CMK (cell line): ENCODE measurements at regions not wholly inside any gene's neighbourhood (a gene's known extent, or its start where the extent isn't known, plus 50 kb on each side); places are given as distances from the start of the nearest gene placed in this dataset.

ENCODE experiments used
- DNase-seq: peaks from one replicate; pipeline ENCODE4 v3.0.0-alpha.2; 2010; ENCODE audit warnings: low read depth

DNA sequence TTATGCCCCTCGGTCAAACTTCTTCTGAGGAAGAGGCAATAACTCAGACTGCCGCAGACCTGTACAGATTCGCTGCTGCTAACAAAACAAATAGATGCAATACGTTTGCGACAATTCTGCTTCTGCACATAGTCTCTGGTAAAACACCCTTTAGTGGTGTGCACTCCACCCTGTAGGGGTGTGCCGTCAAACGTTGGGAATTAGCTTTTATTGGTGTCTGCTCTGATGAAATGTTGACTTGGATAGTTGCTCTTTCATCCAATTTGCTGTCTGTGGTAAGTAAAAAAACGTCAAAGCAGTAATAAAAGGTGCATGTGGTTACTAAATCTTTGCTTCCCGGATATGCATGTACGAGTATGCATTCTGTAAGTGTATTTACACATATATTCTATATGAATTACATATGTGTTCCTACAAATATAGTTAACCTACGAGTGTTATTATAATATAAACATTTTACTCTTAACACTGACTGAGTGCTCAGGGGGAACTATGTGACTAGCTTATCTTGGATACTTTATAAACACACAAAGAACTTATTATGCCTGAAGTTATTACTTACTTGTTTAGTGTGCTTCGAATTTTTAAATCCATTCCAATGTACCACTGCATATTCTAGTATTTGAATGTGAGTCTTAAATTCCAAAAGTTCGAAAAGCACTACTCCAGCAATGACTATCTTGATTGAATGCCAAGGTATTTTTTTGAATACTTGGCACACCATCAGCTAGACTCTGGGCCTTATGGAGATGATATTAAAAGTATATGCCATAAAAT, 610.2 kb downstream of the ZEB2 start:
- no peak for DNase-seq

DNA sequence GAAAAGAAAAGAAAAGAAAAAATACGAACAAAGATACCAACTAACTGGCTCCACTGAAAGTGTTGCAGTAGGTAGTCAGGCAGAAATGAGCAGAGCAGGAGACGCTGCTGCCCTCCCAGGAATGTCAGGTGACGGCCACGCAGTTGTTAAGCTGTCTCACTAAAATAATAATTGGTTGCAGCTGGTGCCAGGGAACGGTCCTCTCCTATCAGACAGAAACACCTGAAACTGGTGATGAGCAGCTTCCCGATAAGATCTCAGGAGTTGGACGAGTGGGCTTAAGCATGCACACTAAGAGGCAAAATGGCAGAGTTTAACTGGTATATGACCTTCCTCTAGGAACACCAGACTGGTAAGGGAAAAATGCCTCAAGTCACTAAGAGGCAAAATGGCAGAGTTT, 611.1 kb downstream of the ZEB2 start:
- no peak for DNase-seq

DNA sequence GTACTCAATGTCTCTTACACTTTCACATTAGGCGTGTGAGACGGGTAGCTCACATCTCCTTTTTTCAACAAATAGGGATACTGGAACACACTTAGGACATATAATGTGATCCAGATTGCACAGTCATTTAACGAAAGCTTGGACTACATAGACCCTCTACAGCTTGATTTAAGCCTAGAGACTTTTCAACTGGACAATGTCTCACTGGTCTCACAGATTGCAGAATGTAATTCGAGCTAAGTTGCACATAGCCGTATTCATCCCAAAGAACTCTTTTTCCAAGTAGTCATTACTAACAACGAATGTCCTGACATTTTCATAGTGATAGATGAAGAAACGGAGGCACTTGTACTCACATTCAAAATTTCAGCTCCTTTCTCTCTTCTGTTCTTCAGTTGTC, 612.1 kb downstream of the ZEB2 start:
- DNase-seq, result no peak

DNA sequence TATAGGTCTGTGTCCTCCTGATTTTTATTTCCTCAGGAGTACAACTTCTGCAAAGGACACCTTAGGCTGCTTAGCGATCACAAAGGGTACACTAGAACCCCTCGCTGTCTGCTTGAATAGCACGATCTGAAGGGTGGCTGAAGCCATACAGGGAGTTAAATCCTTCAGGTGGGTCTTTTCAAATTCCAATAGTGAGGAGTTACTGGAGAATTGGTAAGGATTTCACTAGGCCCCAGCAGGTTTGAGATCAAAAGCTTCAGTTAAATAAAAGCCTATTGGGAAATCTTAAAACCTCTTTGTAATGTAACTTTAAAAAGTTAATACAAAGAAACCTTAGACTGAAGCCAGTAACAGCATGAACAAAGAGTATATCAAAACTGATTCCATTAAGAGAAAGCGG, 613.1 kb downstream of the ZEB2 start:
- DNase-seq, result no peak

DNA sequence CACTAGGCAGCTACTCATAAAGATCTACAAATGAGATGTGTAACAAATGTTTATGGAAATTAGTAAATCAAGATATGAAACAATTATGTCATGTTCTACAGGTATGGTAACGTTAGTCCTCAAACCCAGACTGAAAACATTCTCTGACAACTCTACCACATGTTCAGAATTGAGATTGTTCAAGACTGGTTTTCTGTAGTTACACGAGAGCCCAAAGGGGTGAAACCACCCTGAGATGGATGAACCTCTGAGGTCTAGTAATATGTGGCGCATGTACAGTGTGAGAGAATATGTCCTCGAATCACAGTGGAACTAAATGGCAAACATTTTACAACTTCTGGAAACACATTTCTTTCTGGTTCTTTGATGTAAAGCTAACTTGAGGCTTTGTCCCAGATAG, 614.3 kb downstream of the ZEB2 start:
- DNase-seq, result no peak

DNA sequence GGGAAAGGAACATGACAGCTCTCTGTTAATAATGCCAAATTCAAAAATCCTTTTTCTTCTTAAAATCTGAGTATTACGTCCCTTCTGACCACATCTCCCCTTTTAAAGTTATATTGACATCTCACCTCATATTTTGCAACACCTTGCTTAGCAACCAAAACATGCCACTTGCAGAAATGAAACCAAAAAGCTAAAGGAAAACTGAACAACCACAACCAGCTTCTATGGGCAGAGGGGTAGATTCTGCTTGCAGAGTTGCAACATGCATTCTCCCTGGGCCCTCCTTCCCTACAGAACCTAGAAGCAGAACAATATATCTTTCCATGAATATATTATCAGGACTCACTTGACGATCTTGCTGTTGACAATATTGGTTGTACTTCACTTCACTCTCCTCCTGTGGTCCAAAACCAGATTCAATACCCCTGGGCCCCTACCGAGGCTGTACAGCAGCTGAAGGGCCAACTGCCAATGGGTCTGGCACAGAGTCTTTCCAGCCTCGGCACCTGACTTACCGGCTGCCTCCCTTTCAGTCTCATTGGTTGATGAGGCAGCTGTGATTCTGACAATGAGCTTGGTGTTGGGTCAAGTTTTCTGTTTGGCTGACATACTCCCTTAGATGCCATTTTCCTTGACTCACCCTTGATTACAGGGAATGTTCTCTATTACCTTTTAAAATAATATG, 616.6 kb downstream of the ZEB2 start:
- no peak for DNase-seq

DNA sequence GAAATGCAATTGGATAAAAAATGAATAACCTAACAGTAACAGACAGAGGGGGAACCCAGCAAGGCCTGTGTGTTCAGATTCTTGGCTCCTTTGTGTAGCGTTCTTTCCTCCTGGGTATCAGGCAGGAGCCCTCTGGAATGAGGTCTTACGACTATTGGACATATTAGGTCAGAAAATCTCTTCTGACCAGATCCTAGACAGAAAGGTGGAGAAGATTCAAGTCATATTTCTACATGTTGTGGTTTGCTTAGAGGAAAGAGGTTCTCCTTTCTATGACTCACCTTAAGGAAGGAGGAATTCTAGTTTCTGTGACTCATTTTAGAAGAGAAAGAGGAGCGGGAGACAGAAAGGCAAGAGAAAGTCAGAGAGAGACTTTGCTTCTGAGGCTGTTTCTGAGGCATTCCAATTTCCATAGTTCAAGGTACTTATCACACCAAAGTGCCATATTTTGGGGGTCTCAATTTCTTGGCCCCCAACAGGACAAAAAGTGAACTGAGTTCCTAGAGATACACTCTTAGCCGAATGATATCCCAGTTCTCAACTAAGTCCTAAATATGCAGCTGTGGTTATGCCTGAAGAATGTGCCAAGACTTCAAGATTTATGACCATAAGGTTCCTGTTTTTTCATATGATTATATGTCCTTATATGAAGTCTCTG, 618.6 kb downstream of the ZEB2 start:
- DNase-seq, result no peak

DNA sequence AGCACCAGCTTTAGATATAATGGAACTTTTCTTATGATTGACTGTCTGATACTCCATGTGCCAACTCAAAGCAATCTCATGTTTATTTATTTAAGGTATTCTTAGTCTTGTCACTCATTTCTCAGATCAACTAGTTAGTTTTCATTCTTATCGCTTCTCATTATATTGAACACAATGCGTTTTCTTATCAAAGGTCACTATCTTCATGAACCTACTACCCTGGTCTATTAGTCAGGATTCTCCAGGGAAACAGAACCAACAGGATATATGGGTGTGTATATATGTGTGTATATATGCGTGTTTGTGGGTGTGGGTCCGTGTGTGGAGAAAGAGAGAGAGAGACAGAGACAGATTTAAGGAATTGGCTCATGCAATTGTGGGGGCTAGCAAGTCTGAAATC, 619.9 kb downstream of the ZEB2 start:
- no peak for DNase-seq

DNA sequence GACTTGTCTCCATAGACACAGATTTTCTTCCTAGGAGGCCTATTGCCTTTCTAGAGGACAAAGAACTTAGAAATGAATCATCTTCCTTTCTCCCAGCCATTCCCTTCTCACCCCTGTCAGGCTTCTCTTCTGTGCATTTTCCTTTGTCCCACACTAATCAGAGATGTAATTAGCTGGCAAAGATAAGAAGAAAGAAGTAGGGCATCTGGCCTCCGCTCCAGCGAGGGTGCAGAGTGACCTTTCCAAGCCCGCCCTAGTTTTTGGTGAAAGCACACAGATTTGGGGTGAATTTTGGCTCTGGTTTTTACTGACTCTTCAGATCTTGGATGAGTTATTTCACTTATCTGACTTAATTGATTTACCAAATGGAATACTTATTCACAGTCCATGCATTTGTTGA, 626.5 kb downstream of the ZEB2 start:
- no peak for DNase-seq

DNA sequence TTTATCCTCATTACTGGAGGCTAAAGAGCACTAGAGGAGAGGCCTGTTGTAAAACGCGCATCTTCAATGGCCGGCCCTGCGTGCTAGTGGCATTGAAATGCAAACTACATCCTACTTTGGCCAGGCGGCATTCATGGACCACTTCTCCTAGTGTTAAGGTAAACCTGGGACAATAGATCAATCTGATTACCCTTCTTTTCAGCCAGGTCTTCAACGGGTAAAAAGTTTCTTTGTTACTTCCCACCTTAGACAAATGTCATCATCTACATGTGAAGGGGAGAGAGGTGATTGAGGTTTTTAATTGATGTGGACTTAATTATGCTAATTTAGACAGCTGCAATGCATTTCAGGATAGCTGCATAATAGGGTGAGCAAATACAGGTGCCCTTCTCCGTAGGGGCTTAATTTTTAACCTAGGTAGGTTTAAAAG, 628.0 kb downstream of the ZEB2 start:
- DNase-seq, result no peak

DNA sequence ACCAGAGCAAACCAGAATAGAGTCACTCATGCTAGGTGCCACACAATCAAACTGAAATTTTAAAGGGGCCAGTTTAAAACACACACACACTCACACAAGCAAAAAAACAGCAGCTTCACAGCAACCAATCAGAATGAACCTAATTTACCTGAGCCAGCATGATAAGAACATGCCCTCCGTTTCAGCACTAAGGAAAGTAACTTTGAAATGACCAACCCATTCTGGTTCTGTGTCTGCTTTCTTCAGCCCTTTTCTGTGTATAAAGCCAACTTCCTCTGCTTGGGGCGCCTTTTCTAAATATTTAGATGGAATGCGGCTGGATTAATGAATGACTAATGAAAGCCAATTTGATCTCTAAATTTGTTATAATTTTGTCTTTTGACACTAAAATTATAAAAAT, 629.1 kb downstream of the ZEB2 start:
- no peak for DNase-seq

DNA sequence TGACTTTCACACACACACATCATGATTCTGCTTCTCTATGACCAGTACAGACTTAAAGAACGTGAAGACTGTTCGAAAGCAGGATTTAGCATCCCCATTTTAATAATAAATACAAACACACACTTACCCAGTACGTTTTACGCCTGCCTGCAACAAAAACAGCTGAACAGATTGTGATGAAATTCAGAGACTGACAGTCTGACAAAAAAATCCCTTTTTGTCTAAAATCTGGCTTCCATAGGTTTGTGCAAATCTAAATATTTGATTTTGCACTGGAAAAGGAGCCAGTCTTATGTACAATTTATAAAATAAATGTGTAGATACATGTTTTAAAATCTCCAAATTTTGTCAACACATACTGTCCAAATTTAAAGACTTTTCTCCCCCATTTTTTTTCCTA, 630.7 kb downstream of the ZEB2 start:
- DNase-seq, result no peak

DNA sequence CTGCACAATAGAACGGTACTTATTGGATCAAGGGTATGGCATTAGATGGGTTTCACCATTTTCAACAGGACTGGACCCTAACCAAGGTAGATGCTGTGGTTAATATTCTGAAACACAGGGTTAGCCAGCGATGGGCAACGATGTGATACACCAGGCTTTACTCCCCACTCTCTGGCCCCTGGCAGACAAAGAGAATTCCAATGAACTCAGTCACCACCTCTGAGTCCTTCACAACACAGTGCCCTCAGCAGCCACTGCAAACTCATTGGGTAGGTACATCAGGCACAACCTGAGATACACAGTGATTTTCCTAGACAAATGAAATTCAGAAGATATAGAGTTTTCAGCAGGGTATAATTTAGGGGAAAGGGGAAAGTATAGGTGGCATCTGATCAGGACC, 634.5 kb downstream of the ZEB2 start:
- no peak for DNase-seq

DNA sequence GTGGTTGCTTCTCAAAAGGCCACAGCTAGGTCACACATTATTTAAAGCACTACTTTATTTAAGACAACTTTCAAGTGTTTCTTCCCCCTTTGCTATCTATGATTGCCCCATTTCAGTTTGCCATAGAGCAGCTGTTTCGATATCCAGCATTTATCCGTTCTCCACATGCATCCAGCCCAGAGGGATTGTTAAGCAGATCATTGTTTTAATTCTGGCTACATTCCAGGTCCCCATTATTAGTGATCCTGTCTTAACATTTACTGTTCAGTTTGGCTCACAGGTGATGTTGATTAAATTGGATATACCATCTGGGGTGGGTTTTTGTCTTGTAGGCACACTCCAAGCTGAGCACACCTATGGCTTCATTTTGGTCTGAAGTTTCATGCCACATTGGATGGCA, 638.7 kb downstream of the ZEB2 start:
- no peak for DNase-seq

DNA sequence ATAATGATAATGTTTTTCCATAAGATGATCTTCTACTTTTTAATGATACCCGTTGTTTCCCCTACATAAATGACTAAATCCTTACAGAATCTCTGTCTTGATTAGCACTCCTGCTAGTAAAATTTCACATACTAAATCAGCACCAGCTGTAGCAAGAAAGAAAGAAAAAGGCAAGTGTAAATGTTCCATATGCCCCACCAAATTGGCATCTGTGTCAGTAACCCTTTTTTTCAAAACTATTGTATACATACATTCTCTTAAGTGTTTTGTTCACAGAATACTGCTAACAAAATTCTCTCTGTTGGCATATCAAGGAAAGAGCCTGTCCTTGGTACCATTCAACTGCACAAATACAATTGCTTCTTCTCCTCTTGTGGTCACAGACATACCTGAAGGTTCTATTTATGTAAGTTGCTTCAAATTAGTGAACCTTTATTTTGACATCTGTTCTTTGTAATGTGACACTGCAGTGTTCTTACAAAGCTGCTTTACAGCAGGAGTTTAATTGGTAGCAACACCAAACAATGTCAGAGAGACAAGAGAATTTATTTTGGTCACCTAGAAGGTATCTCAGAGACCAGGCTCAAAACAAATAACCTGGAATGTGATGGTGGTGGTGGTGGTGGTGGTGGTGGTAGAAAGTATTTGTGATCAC, 641.9 kb downstream of the ZEB2 start:
- DNase-seq, result no peak

DNA sequence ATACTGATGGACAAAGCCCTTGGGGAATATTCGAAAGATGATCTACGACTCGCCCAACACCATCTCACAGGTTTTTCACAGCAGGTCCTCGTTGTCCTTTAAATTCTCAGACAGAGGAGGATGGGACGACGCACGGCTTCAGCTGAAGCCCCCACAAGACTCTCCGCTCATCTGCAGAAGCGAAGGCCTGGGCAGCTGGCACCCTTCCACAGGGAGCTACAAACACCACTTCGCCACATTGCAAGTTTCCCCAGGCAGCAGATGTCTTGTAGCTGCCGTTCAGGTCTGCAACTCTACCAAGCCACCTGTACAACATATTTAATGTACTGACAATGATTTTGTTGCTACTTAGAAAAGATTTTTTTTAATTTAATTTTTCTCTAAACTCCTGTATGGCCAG, 642.9 kb downstream of the ZEB2 start:
- DNase-seq, result no peak

DNA sequence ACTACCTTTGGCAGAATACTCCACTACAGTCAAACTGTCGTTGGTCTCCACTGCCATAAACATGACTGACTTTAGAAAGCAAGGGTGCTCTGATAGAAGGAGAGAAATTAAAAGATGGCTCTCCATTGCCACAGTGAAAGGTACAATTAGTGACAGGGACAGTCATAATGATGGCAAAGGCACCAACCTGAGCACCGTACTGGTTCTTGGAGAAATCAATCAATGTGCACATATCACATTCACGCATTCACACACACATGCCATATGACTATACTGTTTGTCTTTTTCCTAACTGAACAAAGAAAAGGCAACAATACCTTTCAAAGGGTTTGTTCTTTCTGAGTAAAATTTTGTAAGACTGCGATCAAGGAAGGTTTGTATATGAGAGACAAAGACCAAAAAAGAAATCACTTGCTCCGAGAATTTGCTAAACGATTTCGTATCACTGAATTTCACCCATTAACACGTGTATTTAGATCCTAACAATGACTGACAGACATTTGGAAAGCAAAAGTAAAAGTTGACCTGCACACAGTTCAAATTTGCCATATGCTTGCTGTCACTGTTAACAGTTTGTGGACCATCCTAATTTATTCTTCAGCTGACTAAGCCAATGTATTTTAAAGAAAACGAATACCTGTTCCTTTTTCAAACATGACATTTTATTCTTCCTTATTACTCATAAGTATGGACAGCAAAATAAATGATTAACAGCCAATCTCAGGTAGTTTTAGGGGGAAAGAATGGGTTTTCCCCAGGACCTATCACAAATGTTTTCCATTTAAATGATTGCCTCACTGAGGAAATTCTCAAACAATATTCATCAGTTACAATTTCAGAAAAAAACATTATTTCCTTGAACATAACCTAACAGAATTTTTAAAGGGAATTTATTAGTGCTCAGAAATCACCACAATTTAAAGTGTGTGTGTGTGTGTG, 644.4 kb downstream of the ZEB2 start:
- DNase-seq, result no peak

DNA sequence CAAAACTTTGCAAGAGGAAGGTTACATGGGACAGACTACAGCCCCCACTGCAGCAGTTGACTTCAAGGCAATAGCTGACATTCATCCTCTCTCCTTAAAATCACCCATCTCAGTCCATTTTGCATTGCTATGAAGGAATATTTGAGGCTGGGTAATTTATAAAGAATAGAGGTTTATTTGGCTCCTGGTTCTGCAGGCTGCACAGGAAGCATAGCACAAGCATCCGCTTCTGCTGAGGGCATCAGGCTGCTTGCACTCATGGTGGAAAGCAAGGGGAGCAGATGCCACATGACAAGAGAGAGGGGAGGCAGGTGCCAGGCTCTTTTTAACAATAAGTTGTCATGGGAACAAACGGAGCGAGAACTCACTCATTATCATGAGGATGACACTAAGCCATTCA, 646.0 kb downstream of the ZEB2 start:
- no peak for DNase-seq

DNA sequence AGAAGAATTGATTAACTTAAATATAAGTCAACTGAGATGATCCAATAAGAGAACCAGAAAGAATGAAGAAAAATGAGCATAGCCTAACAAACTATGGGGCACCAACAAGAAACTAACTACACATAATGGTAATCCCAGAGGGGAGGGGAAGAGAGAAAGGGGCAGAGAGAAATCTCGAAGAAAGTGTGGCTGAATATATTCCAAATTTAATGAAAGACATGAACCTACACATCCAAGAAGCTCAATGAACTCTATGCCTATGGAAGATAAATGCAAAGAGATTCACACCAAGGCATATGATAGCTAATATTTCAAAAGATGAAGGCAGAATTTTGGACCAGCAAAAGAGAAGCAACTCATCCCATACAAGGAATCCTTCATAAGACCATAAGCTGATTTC, 649.2 kb downstream of the ZEB2 start:
- DNase-seq, result no peak

DNA sequence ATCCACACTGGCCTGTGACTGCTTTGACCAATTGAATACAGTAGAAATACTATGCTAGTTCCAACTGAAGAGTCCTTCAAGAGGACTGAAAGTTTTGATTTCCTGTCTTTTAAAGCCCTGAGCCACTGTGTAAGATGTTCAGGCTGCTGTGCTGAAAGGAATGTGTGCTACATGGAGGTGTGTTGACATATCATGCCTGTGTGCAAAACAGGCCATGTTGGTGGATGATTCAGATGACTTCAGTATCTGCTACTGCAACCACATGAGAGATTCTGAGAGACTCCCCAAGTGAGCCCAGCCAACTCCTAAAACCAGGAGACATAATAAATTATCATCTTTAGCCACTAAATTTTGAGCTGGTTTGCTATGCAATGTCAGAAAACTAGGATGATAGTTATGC, 662.9 kb downstream of the ZEB2 start:
- DNase-seq, result no peak

DNA sequence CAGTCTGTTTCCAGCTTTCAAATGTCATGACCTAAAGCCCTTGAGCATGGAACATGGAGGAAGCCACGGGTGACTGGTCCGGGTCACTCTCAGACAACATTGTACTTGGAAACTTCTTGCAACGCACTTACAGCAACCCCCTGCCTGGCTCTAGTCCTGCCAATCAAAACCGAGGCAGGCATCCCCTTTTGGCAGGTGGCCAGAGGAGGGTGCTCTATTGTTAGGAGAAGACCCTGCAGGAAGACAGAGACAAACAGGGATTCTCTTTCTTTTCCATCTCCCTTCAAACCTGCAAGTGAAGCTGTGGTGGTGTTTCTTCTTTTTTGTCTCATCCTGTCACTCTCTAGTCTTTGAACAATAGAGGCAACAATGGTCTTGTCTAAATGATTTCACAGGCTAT, 667.2 kb downstream of the ZEB2 start:
- no peak for DNase-seq

DNA sequence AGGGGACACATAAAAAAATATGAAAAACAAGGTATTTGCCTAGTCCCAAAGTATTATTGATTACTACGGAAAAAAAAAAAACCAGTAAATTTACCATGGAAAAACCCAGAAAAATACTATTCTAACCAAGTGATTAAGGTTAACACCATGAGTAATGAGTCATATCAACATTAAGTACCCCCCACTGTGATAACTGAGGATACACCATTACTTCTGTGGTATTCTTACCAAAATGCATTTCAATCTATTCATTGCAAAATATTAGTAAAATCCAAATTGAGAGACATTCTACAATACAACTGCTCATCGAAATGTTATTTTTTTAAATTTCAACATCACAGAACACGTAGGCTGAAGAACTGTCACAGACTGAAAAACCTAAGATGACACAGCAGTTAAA, 669.8 kb downstream of the ZEB2 start:
- no peak for DNase-seq
